ENCODE measurements at regions not wholly inside any gene's neighbourhood (a gene's known extent, or its start where the extent isn't known, plus 50 kb on each side); places are given as distances from the start of the nearest gene placed in this dataset.
"Not testable (repeated sequence)": the region's sequence is repeated elsewhere in the genome, so short reads cannot be mapped to it uniquely, and the experiment has no call there.

GRCh38 chr12:19823326-19823725 is 384.0 kb downstream of the AEBP2 start:
- H3K4me1 Mint-ChIP-seq; intact Hi-C loops (cut with micrococcal nuclease); H3K27me3 Mint-ChIP-seq: not testable (repeated sequence)

GRCh38 chr12:19826980-19827550 is 387.8 kb downstream of the AEBP2 start:
- no peak overlapping the region for H3K27ac Mint-ChIP-seq
- ChIA-PET CTCF (ENCODE audit: partially characterized antibody) (no interaction called here), POLR2A (ENCODE audit: partially characterized antibody) (no interaction called here)
- H3K27me3 Mint-ChIP-seq = peaks cover 0 to 2% of the 10 kb centered on the region in 2 donors
- peaks cover 2 to 4% of the 10 kb centered on the region in 2 donors for H3K36me3 Mint-ChIP-seq
- peaks cover 0 to 7% (median 3%) of the 10 kb centered on the region in 4 donors for H3K4me1 Mint-ChIP-seq
- H3K27me3 ChIP-seq (ENCODE audit: insufficient read depth, low read length) = no peaks in the 10 kb centered on the region
- intact Hi-C loops (cut with micrococcal nuclease) = no loop called here
- no peaks in the 10 kb centered on the region for H3K36me3 ChIP-seq (ENCODE audit: insufficient read depth, low read length)
- no peaks in the 10 kb centered on the region for H3K4me1 ChIP-seq (ENCODE audit: insufficient read depth, low read length)
- H3K27ac ChIP-seq (ENCODE audit: low read depth, low read length) = no peak overlapping the region
- H3K9me3 Mint-ChIP-seq = peaks cover 2 to 20% (median 9%) of the 10 kb centered on the region in 8 donors
- no peaks in the 10 kb centered on the region for H3K9me3 ChIP-seq (ENCODE audit: control insufficient read depth in 1 of 2, low read length in 2 of 2)
- DNase-seq = no peak
- H3K4me3 ChIP-seq (ENCODE audit: low read length in 2 of 2) = no peak overlapping the region
- no peak overlapping the region for H3K4me3 Mint-ChIP-seq

More at GRCh38 chr12:19823326-19823725, 384.0 kb downstream of the AEBP2 start:
- H3K4me3 Mint-ChIP-seq; POLR2A ChIA-PET (ENCODE audit: partially characterized antibody); H3K27me3 ChIP-seq (ENCODE audit: insufficient read depth, low read length); CTCF ChIA-PET (ENCODE audit: partially characterized antibody); H3K36me3 ChIP-seq (ENCODE audit: insufficient read depth, low read length); H3K27ac Mint-ChIP-seq; H3K4me1 ChIP-seq (ENCODE audit: insufficient read depth, low read length); H3K9me3 ChIP-seq (ENCODE audit: control insufficient read depth in 1 of 2, low read length in 2 of 2); H3K4me3 ChIP-seq (ENCODE audit: low read length in 2 of 2); H3K27ac ChIP-seq (ENCODE audit: low read depth, low read length); DNase-seq; H3K36me3 Mint-ChIP-seq: not testable (repeated sequence)
- peaks cover 2 to 20% (median 8%) of the 10 kb centered on the region in 8 donors for H3K9me3 Mint-ChIP-seq

GRCh38 chr12:19829100-19829853 is 390.0 kb downstream of the AEBP2 start:
- Mint-ChIP-seq H3K27me3 (no peaks in the 10 kb centered on the region), H3K36me3 (peaks cover 0 to 2% of the 10 kb centered on the region in 2 donors), H3K4me3 (no peak overlapping the region), H3K27ac (peak overlapping the region in 1 of 7 donors; percentile 88), H3K9me3 (peaks cover 0 to 20% (median 6%) of the 10 kb centered on the region in 8 donors), H3K4me1 (peaks cover 0 to 7% (median 5%) of the 10 kb centered on the region in 4 donors)
- CTCF ChIA-PET (ENCODE audit: partially characterized antibody) = interaction anchor here (0.6 kb wide), 1 partner anchor 806 kb away, joined by 3 read pairs; no protein-coding TSS in a partner anchor
- DNase-seq = no peak
- Histone ChIP-seq H3K27ac (ENCODE audit: low read depth, low read length) (no peak overlapping the region), H3K36me3 (ENCODE audit: insufficient read depth, low read length) (no peaks in the 10 kb centered on the region), H3K27me3 (ENCODE audit: insufficient read depth, low read length) (no peaks in the 10 kb centered on the region), H3K4me3 (ENCODE audit: low read length in 2 of 2) (no peak overlapping the region), H3K4me1 (ENCODE audit: insufficient read depth, low read length) (no peaks in the 10 kb centered on the region), H3K9me3 (ENCODE audit: control insufficient read depth in 1 of 2, low read length in 2 of 2) (no peaks in the 10 kb centered on the region)
- POLR2A ChIA-PET (ENCODE audit: partially characterized antibody) = no interaction called here
- intact Hi-C loops (cut with micrococcal nuclease) = no loop called here

GRCh38 chr12:19830446-19830845 is 391.2 kb downstream of the AEBP2 start:
- no peaks in the 10 kb centered on the region for H3K36me3 ChIP-seq (ENCODE audit: insufficient read depth, low read length)
- H3K27me3 ChIP-seq (ENCODE audit: insufficient read depth, low read length) = no peaks in the 10 kb centered on the region
- intact Hi-C loops (cut with micrococcal nuclease) = no loop called here
- POLR2A ChIA-PET (ENCODE audit: partially characterized antibody) = no interaction called here
- no peaks in the 10 kb centered on the region for H3K4me1 ChIP-seq (ENCODE audit: insufficient read depth, low read length)
- peaks cover 5 to 7% (median 5%) of the 10 kb centered on the region in 4 donors for H3K4me1 Mint-ChIP-seq
- no peak overlapping the region for H3K27ac Mint-ChIP-seq
- DNase-seq = no peak
- peaks cover 0 to 2% of the 10 kb centered on the region in 2 donors for H3K36me3 Mint-ChIP-seq
- H3K9me3 Mint-ChIP-seq = peaks cover 0 to 15% (median 6%) of the 10 kb centered on the region in 8 donors
- H3K4me3 Mint-ChIP-seq = no peak overlapping the region
- H3K4me3 ChIP-seq (ENCODE audit: low read length in 2 of 2) = no peak overlapping the region
- H3K27me3 Mint-ChIP-seq = no peaks in the 10 kb centered on the region
- H3K27ac ChIP-seq (ENCODE audit: low read depth, low read length) = no peak overlapping the region
- no peaks in the 10 kb centered on the region for H3K9me3 ChIP-seq (ENCODE audit: control insufficient read depth in 1 of 2, low read length in 2 of 2)
- CTCF ChIA-PET (ENCODE audit: partially characterized antibody) = no interaction called here

- DNase-seq = peak in 1 of 5 donors; percentile 5
- Mint-ChIP-seq H3K27ac (peak overlapping the region in 1 of 7 donors; percentile 57), H3K4me1 (peaks cover 2 to 7% (median 4%) of the 10 kb centered on the region in 4 donors), H3K27me3 (peaks cover 0 to 2% of the 10 kb centered on the region in 2 donors), H3K9me3 (peaks cover 0 to 5% (median 0%) of the 10 kb centered on the region in 8 donors), H3K36me3 (no peaks in the 10 kb centered on the region), H3K4me3 (peak overlapping the region in 1 of 8 donors; percentile 13)
- Histone ChIP-seq H3K36me3 (ENCODE audit: insufficient read depth, low read length) (no peaks in the 10 kb centered on the region), H3K27me3 (ENCODE audit: insufficient read depth, low read length) (no peaks in the 10 kb centered on the region), H3K27ac (ENCODE audit: low read depth, low read length) (no peak overlapping the region), H3K9me3 (ENCODE audit: control insufficient read depth in 1 of 2, low read length in 2 of 2) (no peaks in the 10 kb centered on the region), H3K4me1 (ENCODE audit: insufficient read depth, low read length) (no peaks in the 10 kb centered on the region), H3K4me3 (ENCODE audit: low read length in 2 of 2) (no peak overlapping the region)
- ChIA-PET POLR2A (ENCODE audit: partially characterized antibody) (no interaction called here), CTCF (ENCODE audit: partially characterized antibody) (no interaction called here)
- intact Hi-C loops (cut with micrococcal nuclease) = no loop called here
Measured at GRCh38 chr12:19833775-19834501, 394.6 kb downstream of the AEBP2 start.

- no peaks in the 10 kb centered on the region for H3K36me3 Mint-ChIP-seq
- POLR2A ChIA-PET (ENCODE audit: partially characterized antibody) = no interaction called here
- Histone ChIP-seq H3K27ac (ENCODE audit: low read depth, low read length) (no peak overlapping the region), H3K27me3 (ENCODE audit: insufficient read depth, low read length) (no peaks in the 10 kb centered on the region), H3K36me3 (ENCODE audit: insufficient read depth, low read length) (no peaks in the 10 kb centered on the region), H3K9me3 (ENCODE audit: control insufficient read depth in 1 of 2, low read length in 2 of 2) (no peaks in the 10 kb centered on the region), H3K4me3 (ENCODE audit: low read length in 2 of 2) (no peak overlapping the region), H3K4me1 (ENCODE audit: insufficient read depth, low read length) (no peaks in the 10 kb centered on the region)
- no peak for DNase-seq
- peaks cover 0 to 2% of the 10 kb centered on the region in 2 donors for H3K27me3 Mint-ChIP-seq
- CTCF ChIA-PET (ENCODE audit: partially characterized antibody) = no interaction called here
- no peak overlapping the region for H3K27ac Mint-ChIP-seq
- intact Hi-C loops (cut with micrococcal nuclease) = no loop called here
- peaks cover 0 to 5% (median 0%) of the 10 kb centered on the region in 8 donors for H3K9me3 Mint-ChIP-seq
- peaks cover 1 to 7% (median 4%) of the 10 kb centered on the region in 4 donors for H3K4me1 Mint-ChIP-seq
- no peak overlapping the region for H3K4me3 Mint-ChIP-seq
Measured at GRCh38 chr12:19834592-19834991, 395.3 kb downstream of the AEBP2 start.

- no peaks in the 10 kb centered on the region for H3K36me3 Mint-ChIP-seq
- H3K27me3 Mint-ChIP-seq = peaks cover 0 to 2% of the 10 kb centered on the region in 2 donors
- POLR2A ChIA-PET (ENCODE audit: partially characterized antibody) = no interaction called here
- no peak overlapping the region for H3K4me3 ChIP-seq (ENCODE audit: low read length in 2 of 2)
- H3K27ac Mint-ChIP-seq = no peak overlapping the region
- CTCF ChIA-PET (ENCODE audit: partially characterized antibody) = no interaction called here
- H3K9me3 Mint-ChIP-seq = peaks cover 0 to 5% (median 0%) of the 10 kb centered on the region in 8 donors
- H3K4me1 Mint-ChIP-seq = peaks cover 0 to 5% (median 2%) of the 10 kb centered on the region in 4 donors
- H3K27ac ChIP-seq (ENCODE audit: low read depth, low read length) = no peak overlapping the region
- H3K4me1 ChIP-seq (ENCODE audit: insufficient read depth, low read length) = no peaks in the 10 kb centered on the region
- no peak overlapping the region for H3K4me3 Mint-ChIP-seq
- no peak for DNase-seq
- H3K36me3 ChIP-seq (ENCODE audit: insufficient read depth, low read length) = no peaks in the 10 kb centered on the region
- H3K9me3 ChIP-seq (ENCODE audit: control insufficient read depth in 1 of 2, low read length in 2 of 2) = no peaks in the 10 kb centered on the region
- H3K27me3 ChIP-seq (ENCODE audit: insufficient read depth, low read length) = no peaks in the 10 kb centered on the region
- intact Hi-C loops (cut with micrococcal nuclease) = no loop called here
Measured at GRCh38 chr12:19836056-19836455, 396.8 kb downstream of the AEBP2 start.

Measured in CD4-positive, alpha-beta memory T cell (primary cell).